Pancreas (tissue), 10 donors: ENCODE measurements at regions not wholly inside any gene's neighbourhood (a gene's known extent, or its start where the extent isn't known, plus 50 kb on each side); places are given as distances from the start of the nearest gene placed in this dataset.
A peak's percentile ranks its signal among the peaks of the same experiment; 100 is the strongest.
"Not testable (repeated sequence)": the region's sequence is repeated elsewhere in the genome, so short reads cannot be mapped to it uniquely, and the experiment has no call there.

ENCODE experiments used
- ATAC-seq, 4 donors: fragments of 200-7000 bp; cut with Tn5 transposase; one replicate each; pipeline versions ENCODE4 v1.8.0 to v1.9.1; 2020; ENCODE audit warnings: mild to moderate bottlenecking in 4 of 4, moderate library complexity in 4 of 4
- DNase-seq, 6 donors: peaks; one replicate each; pipeline ENCODE4 v3.0.0-alpha.2; 2020
- FAIRE-seq: peaks from 2 replicates; lab custom pipeline; 2012; peaks lifted over from hg19 to GRCh38; lab: Jason Lieb, UNC
- H3K27ac ChIP-seq, 4 donors: fragments of 200-600 bp; sonication (generic); 1 replicate in 3 of 4; 2 replicates in 1 of 4; pipeline versions ENCODE4 v1.5.0 to v1.8.0; 2020
- H3K27me3 ChIP-seq, 4 donors: fragments of 200-600 bp; one replicate each; pipeline ENCODE4 v1.8.0; 2021
- H3K36me3 ChIP-seq, 3 donors: fragments of 200-600 bp; sonication (generic) in 1 of 3; one replicate each; pipeline versions ENCODE4 v1.5.0 to v1.8.0; 2020 to 2021
- H3K4me1 ChIP-seq, 3 donors: fragments of 200-600 bp; one replicate each; pipeline ENCODE4 v1.8.0; 2021
- H3K4me3 ChIP-seq, 4 donors: fragments of 200-600 bp; sonication (generic) in 2 of 4; one replicate each; pipeline versions ENCODE4 v1.5.0 to v1.8.0; 2020 to 2021
- H3K9me3 ChIP-seq, 4 donors: fragments of 200-600 bp; one replicate each; pipeline ENCODE4 v1.8.0; 2021
- WGBS, 2 donors: extraction: QIAGEN DNeasy Blood & Tissue Kit; methylation state at CpG; one replicate each; pipeline ENCODE4 v1.1.7; 2013; 5-methylcytosine and 5-hydroxymethylcytosine counted together
- intact Hi-C, 3 donors: fragments of 100-400 bp; cut with DNase I; formaldehyde crosslinking; loops; one replicate each; pipeline versions ENCODE4 v1.11.1 to v1.14.2; 2022
- TF ChIP-seq, protein P1 (sequence below), 4 donors: fragments of 200-600 bp; sonication (generic) in 3 of 4; IDR thresholded peaks; one replicate each; pipeline versions ENCODE4 v1.5.0 to v1.8.0; 2021; ENCODE audit warnings: antibody characterized with exemption in 4 of 4
- donor health status: healthy with polysubstance abuse.
- donor health status: DM: no; HTN: no; CAD: no; lungs with moderate emphysema.
- donor health status: DM: no; HTN: no; CAD: no.
- donor health status: control.
- donor health status: control.
- donor health status: Bipolar disorder and iron deficiency.
- donor health status: DM: yes; HTN: yes; CAD: no.
- donor health status: DM: no; HTN: no; CAD: no.
- donor health status: DM: no; HTN: no; CAD: no.
- donor health status: DM: yes; HTN: yes; CAD: no.

DNA sequence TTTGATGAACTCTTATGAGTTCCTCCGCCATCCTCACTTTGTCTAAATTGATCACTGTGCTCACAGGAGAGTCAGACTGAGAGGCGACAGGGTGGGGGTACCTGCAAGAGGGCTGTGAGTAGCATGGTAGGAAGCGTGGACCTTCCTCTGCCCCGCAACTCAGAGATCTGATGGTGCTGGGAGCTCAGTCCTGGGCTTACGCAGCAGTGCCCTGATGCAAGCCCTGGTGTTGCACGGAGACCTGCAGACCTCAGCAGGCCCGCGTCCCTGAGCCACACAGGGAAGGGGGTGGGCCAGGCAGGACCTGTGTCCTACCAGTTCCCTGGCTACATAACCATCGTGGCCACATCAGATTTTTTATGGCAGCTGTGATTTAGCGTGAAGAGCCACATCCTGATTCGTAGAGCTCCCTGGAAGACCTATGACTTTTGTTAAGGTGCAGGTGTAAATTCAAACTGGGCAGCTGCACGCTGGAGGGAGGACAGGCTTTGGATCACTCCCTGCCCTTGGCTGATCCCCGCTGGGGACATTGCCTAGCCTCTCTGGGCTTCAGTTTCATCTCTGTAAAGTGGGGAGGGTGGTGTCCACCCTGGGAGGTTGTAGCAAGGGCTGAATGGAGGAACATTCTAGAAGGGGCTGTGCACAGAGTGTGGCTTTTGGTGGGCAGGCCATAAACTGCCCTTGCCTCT, 176.1 kb downstream of the KLF13 start:
- H3K27me3 ChIP-seq = no peaks in the 10 kb centered on the region
- H3K4me3 ChIP-seq = no peak overlapping the region
- TF ChIP-seq, protein P1, sequence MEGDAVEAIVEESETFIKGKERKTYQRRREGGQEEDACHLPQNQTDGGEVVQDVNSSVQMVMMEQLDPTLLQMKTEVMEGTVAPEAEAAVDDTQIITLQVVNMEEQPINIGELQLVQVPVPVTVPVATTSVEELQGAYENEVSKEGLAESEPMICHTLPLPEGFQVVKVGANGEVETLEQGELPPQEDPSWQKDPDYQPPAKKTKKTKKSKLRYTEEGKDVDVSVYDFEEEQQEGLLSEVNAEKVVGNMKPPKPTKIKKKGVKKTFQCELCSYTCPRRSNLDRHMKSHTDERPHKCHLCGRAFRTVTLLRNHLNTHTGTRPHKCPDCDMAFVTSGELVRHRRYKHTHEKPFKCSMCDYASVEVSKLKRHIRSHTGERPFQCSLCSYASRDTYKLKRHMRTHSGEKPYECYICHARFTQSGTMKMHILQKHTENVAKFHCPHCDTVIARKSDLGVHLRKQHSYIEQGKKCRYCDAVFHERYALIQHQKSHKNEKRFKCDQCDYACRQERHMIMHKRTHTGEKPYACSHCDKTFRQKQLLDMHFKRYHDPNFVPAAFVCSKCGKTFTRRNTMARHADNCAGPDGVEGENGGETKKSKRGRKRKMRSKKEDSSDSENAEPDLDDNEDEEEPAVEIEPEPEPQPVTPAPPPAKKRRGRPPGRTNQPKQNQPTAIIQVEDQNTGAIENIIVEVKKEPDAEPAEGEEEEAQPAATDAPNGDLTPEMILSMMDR (IDR thresholded peaks at IDR 0.05) = no peak
- intact Hi-C loops = no loop called here
- H3K36me3 ChIP-seq = no peaks in the 10 kb centered on the region
- no peak overlapping the region for H3K27ac ChIP-seq
- FAIRE-seq (no peak), DNase-seq (no peak), ATAC-seq (no peak)
- no peaks in the 10 kb centered on the region for H3K4me1 ChIP-seq
- 87 to 93% methylated on average over 13 of the region's 13 CpGs for WGBS, 2 donors
- H3K9me3 ChIP-seq = no peaks in the 10 kb centered on the region

DNA sequence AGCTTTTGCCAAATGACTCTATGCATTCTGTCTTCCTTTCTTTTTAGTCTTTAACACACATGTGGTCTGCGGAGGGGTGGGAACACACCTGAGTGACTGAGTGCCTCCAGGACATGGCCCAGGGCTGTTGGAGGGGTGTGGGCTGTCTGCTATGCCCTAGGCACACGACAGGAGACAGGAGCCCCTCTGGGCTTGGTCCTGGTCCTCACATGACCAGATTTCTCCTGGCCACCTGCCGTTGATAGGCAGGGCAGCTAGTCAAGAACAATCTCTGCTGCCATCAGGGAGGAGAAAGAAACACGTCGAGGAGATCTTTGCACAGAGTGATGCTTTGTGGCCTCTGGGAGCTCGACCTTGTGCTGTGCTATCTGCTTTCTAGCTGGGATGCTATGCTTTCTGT, 176.6 kb downstream of the KLF13 start:
- ATAC-seq (no peak), FAIRE-seq (no peak), DNase-seq (peak in 1 of 6 donors; percentile 5)
- H3K27ac ChIP-seq = no peak overlapping the region
- H3K9me3 ChIP-seq = no peaks in the 10 kb centered on the region
- H3K36me3 ChIP-seq = no peaks in the 10 kb centered on the region
- intact Hi-C loops = no loop called here
- no peaks in the 10 kb centered on the region for H3K27me3 ChIP-seq
- WGBS, 2 donors = 67 to 72% methylated on average over 6 of the region's 6 CpGs
- TF ChIP-seq, protein P1 (IDR thresholded peaks at IDR 0.05) = no peak
- no peak overlapping the region for H3K4me3 ChIP-seq
- H3K4me1 ChIP-seq = no peaks in the 10 kb centered on the region

DNA sequence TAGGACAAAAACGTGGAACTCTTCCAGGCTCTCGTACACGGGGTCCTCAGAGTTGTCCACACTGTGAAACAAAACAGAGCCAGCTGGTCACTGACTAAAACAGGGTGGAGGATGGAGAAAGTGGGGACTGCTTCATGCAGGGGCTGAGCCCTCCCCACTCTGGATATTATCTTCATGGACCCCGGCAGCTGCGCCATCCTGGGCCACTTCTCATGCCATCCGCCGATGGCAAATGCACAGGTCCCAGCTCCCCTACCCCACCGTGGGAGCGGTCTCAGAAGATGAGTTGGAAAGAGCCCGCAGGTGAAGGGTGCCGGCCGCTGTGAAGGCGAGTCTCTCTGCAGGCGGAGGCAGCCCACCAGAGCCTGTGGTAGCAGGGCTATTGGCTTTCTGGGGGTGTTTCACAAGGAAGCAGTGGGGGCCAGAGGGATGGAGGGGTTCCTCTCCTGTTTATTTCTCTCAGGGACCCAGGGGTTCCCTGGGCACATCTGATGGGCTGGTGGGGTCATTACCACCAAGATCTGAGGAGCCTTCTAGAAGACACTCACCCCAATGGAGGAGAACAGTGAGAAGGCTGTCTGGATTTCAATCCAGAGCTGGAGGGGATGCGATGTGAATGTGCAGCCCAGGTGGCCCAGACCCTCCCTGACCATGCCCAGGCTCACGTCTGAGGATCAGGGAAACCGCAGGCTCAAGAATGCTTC, 177.3 kb downstream of the KLF13 start:
- ATAC-seq (no peak), DNase-seq (peak in 1 of 6 donors; percentile 5), FAIRE-seq (no peak)
- Histone ChIP-seq H3K4me3 (no peak overlapping the region), H3K36me3 (no peaks in the 10 kb centered on the region), H3K27me3 (no peaks in the 10 kb centered on the region), H3K4me1 (no peaks in the 10 kb centered on the region), H3K27ac (no peak overlapping the region), H3K9me3 (no peaks in the 10 kb centered on the region)
- WGBS, 2 donors = 88 to 93% methylated on average over 17 of the region's 17 CpGs
- TF ChIP-seq, protein P1 (IDR thresholded peaks at IDR 0.05) = no peak
- intact Hi-C loops = no loop called here

DNA sequence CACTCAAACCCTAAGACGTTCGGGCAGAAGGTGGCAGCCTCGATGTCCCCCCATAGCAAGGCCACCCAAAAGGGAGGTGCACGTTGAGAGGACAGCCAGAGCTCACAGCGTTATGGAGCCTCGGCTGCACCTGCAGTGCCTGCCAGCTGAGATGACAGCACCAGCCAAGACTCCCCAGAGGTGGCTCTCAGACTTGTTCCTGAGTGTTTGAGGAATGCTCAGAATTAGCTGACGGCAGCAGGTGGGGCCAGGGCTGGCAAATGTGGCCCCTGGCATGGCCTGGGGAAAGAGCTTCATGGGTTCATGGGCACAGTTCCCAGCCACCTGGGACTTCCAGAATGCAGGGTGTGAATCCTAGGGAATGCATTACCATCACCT, 177.8 kb downstream of the KLF13 start:
- DNase-seq (peak in 1 of 6 donors; percentile 5), ATAC-seq (peak in 1 of 4 donors; percentile 23), FAIRE-seq (no peak)
- intact Hi-C loops = no loop called here
- 70 to 80% methylated on average over 7 of the region's 7 CpGs for WGBS, 2 donors
- H3K4me3 ChIP-seq = no peak overlapping the region
- H3K36me3 ChIP-seq = no peaks in the 10 kb centered on the region
- no peak overlapping the region for H3K27ac ChIP-seq
- H3K27me3 ChIP-seq = no peaks in the 10 kb centered on the region
- TF ChIP-seq, protein P1 (IDR thresholded peaks at IDR 0.05) = no peak
- no peaks in the 10 kb centered on the region for H3K9me3 ChIP-seq
- no peaks in the 10 kb centered on the region for H3K4me1 ChIP-seq

DNA sequence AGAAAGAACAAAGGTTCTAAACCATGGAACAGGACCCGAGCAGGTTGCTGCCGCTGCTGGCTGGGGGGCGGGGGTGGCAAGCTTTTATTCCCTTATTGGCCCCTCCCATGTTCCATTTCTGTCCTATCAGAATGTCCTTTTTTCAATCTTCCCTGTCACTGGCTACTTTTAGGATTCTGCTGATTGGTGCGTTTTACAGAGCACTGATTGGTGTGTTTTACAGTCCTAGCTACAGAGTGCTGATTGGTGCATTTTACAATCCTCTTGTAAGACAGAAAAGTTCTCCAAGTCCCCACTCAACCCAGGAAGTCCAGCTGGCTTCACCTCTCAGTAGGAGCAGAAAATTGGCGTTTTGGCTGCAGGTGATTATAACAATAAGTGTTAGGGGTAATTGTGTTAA, 180.9 kb downstream of the KLF13 start:
- DNase-seq, H3K36me3 ChIP-seq, H3K9me3 ChIP-seq, H3K4me1 ChIP-seq, ATAC-seq, H3K27me3 ChIP-seq, H3K4me3 ChIP-seq, H3K27ac ChIP-seq, intact Hi-C loops, FAIRE-seq: not testable (repeated sequence)
- 85 to 88% methylated on average over 5 of the region's 5 CpGs for WGBS, 2 donors
